Parathyroid adenoma (tissue), 2 donors: ENCODE measurements at regions not wholly inside any gene's neighbourhood (a gene's known extent, or its start where the extent isn't known, plus 50 kb on each side); places are given as distances from the start of the nearest gene placed in this dataset.

ENCODE experiments used
- H2AFZ ChIP-seq: fragments of 300-600 bp; sonication (generic); one replicate; pipeline ENCODE4 v1.7.0; 2017; ENCODE audit warnings: antibody characterized with exemption, mild to moderate bottlenecking
- H3K27ac ChIP-seq: fragments of 300-600 bp; sonication (generic); one replicate; pipeline ENCODE4 v1.7.0; 2017
- H3K27me3 ChIP-seq: fragments of 300-600 bp; sonication (generic); one replicate; pipeline ENCODE4 v1.7.0; 2017; ENCODE audit warnings: low read length; ENCODE audit not compliant: control insufficient read depth, insufficient read depth
- H3K36me3 ChIP-seq: fragments of 300-600 bp; sonication (generic); one replicate; pipeline ENCODE4 v1.7.0; 2017; ENCODE audit warnings: low read length; ENCODE audit not compliant: control insufficient read depth, insufficient read depth
- H3K4me1 ChIP-seq: fragments of 300-600 bp; sonication (generic); one replicate; pipeline ENCODE4 v1.7.0; 2017; ENCODE audit warnings: control low read depth
- H3K4me2 ChIP-seq: fragments of 300-600 bp; sonication (generic); one replicate; pipeline ENCODE4 v1.7.0; 2017; ENCODE audit warnings: low read length
- H3K4me3 ChIP-seq: fragments of 300-600 bp; sonication (generic); one replicate; pipeline ENCODE4 v1.7.0; 2017; ENCODE audit warnings: low read depth, low read length
- H3K79me2 ChIP-seq: fragments of 300-600 bp; sonication (generic); one replicate; pipeline ENCODE4 v1.7.0; 2017; ENCODE audit warnings: control low read depth
- H3K9ac ChIP-seq: fragments of 300-600 bp; sonication (generic); one replicate; pipeline ENCODE4 v1.7.0; 2017; ENCODE audit warnings: mild to moderate bottlenecking
- H3K9me3 ChIP-seq: fragments of 300-600 bp; sonication (generic); one replicate; pipeline ENCODE4 v1.7.0; 2017; ENCODE audit warnings: low read length; ENCODE audit not compliant: control insufficient read depth
- TF ChIP-seq, protein P1 (sequence below): fragments of 300-600 bp; sonication (generic); IDR thresholded peaks from one replicate; pipeline ENCODE4 v1.7.0; 2017; ENCODE audit warnings: antibody characterized with exemption, mild to moderate bottlenecking
- donor health status: primary hyperparathyroidism.

DNA sequence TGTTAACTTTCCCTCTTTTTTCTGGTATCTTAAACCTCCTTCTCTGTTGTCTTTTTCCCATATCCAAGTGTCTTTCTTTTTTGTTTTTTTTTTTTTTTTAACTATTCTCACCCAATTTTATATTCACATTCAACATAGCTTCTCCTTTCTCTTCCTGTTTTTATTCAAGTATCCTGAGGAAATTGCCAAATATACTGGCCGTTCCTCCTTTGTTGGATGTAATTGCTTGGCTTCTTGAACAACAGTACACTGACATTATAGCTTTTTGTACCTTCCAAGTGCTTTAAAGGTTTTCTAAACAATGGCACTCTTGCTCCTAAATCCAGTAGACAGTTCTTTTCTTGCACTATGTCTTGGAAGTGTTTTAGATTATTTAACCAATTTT lies 1146.8 kb downstream of the MAT2B start:
- TF ChIP-seq, protein P1, sequence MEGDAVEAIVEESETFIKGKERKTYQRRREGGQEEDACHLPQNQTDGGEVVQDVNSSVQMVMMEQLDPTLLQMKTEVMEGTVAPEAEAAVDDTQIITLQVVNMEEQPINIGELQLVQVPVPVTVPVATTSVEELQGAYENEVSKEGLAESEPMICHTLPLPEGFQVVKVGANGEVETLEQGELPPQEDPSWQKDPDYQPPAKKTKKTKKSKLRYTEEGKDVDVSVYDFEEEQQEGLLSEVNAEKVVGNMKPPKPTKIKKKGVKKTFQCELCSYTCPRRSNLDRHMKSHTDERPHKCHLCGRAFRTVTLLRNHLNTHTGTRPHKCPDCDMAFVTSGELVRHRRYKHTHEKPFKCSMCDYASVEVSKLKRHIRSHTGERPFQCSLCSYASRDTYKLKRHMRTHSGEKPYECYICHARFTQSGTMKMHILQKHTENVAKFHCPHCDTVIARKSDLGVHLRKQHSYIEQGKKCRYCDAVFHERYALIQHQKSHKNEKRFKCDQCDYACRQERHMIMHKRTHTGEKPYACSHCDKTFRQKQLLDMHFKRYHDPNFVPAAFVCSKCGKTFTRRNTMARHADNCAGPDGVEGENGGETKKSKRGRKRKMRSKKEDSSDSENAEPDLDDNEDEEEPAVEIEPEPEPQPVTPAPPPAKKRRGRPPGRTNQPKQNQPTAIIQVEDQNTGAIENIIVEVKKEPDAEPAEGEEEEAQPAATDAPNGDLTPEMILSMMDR: no peak
- no peaks in the 10 kb centered on the region for H3K27me3 ChIP-seq
- H2AFZ ChIP-seq: no peak overlapping the region
- H3K4me1 ChIP-seq: no peaks in the 10 kb centered on the region
- H3K9me3 ChIP-seq: no peaks in the 10 kb centered on the region
- H3K36me3 ChIP-seq: no peaks in the 10 kb centered on the region
- H3K79me2 ChIP-seq: no peaks in the 10 kb centered on the region
- H3K4me3 ChIP-seq: no peak overlapping the region
- no peak overlapping the region for H3K4me2 ChIP-seq
- no peak overlapping the region for H3K9ac ChIP-seq
- no peak overlapping the region for H3K27ac ChIP-seq

DNA sequence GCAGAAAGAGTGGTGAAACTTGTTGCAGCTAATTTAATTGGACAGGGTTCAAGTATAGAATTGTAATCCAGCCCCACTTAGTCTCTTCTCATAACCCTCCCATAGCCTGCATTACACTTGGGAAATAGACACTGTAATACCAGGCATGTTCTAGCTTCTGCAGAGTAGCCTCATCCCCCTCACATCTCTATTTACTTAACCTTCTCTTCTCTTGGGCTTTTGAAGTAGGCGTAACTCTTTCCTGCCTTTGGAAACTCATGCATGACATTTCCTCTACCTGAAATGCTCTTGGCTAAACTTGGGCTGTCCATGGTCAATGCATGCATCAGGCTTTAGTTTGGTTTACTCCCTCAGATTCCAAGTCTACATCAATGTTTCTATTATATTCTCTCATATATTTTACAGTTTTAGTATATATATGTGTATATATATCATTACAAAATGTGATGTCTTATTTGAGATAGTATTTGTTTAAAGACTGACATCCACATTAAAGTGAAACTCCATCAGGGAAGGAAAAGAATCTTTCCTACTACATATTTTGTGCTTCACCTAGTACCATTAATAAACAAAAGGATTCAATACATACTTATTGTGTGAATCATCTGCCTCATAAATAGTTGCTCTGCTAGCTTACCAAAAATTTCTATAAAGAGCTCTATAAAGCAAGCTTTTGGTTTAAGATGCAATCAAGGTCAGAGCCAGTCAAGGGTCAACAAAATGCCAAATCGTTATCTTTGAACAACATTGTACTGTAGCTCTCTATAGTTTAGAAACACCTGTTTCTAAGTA lies 1158.0 kb downstream of the MAT2B start:
- no peak overlapping the region for H3K9ac ChIP-seq
- H3K79me2 ChIP-seq: no peaks in the 10 kb centered on the region
- H3K27ac ChIP-seq: no peak overlapping the region
- H3K4me1 ChIP-seq: no peaks in the 10 kb centered on the region
- H3K9me3 ChIP-seq: no peaks in the 10 kb centered on the region
- TF ChIP-seq, protein P1: no peak
- no peaks in the 10 kb centered on the region for H3K36me3 ChIP-seq
- no peak overlapping the region for H3K4me2 ChIP-seq
- no peaks in the 10 kb centered on the region for H3K27me3 ChIP-seq
- H2AFZ ChIP-seq: no peak overlapping the region
- no peak overlapping the region for H3K4me3 ChIP-seq

DNA sequence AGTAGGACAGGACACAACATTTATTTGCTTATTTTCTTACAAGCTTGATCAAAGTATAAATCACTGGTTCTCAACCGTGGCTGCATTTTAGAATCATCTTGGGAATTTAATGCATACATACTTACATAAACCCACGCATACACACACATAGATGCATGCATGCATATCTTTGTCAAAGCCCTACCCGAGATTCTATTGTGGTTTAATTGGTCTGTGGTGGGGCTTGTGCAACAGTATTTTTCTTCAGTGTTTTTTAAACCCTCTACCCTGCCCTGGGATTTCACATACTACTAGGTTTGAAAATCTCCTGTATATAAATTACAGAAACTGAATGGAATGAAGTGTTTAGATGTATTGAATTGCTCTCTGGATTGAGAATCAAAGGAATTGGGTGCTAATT lies 1166.2 kb downstream of the MAT2B start:
- TF ChIP-seq, protein P1: no peak
- Histone ChIP-seq H3K36me3 (no peaks in the 10 kb centered on the region), H3K9me3 (no peaks in the 10 kb centered on the region), H3K27me3 (no peaks in the 10 kb centered on the region), H3K9ac (no peak overlapping the region), H2AFZ (no peak overlapping the region), H3K27ac (no peak overlapping the region), H3K4me3 (no peak overlapping the region), H3K4me1 (no peaks in the 10 kb centered on the region), H3K4me2 (no peak overlapping the region), H3K79me2 (no peaks in the 10 kb centered on the region)

DNA sequence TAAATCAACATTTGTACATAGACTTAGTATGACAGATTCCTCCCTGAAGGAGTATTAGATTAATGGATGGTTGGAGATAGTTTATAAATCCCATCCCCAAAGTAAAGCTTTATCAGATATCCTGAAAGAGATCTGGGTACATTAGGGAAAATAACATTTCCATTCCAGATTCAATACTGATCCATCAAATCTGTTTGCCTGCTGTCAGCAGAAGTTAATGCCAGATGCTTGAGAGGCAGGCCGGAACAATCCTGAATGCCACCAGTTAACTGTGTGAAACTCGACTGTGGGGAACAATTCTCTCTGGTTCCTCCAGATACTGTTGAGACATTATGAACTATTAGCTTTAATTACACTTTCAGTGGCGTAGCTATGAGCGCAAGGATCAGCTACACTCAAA lies 1166.8 kb downstream of the MAT2B start:
- Histone ChIP-seq H3K36me3 (no peaks in the 10 kb centered on the region), H3K4me2 (no peak overlapping the region), H2AFZ (no peak overlapping the region), H3K79me2 (no peaks in the 10 kb centered on the region), H3K9me3 (no peaks in the 10 kb centered on the region), H3K27me3 (no peaks in the 10 kb centered on the region), H3K9ac (no peak overlapping the region), H3K4me3 (no peak overlapping the region), H3K4me1 (no peaks in the 10 kb centered on the region), H3K27ac (no peak overlapping the region)
- TF ChIP-seq, protein P1: no peak
